HG02763 (cell line): ENCODE measurements at regions not wholly inside any gene's neighbourhood (a gene's known extent, or its start where the extent isn't known, plus 50 kb on each side); places are given as distances from the start of the nearest gene placed in this dataset.
"Not testable (repeated sequence)": the region's sequence is repeated elsewhere in the genome, so short reads cannot be mapped to it uniquely, and the experiment has no call there.

Experiments
- ATAC-seq: cut with Tn5 transposase; IDR thresholded peaks from one replicate; pipeline ENCODE4 v1.9.1; 2021; ENCODE audit warnings: mild to moderate bottlenecking, moderate library complexity; ENCODE audit not compliant: unreplicated experiment

- ATAC-seq, result no peak
Measured at GRCh38 chr3:35413483-35413882, 225.8 kb upstream of the ARPP21 start.

GRCh38 chr3:35417080-35417479 lies 222.2 kb upstream of the ARPP21 start:
- ATAC-seq, result no peak

- ATAC-seq, result no peak
Measured at GRCh38 chr3:35422101-35422500, 217.2 kb upstream of the ARPP21 start.

GRCh38 chr3:35422836-35423601 lies 216.3 kb upstream of the ARPP21 start:
- ATAC-seq, result no peak

GRCh38 chr3:35426366-35426958 lies 212.9 kb upstream of the ARPP21 start:
- no peak for ATAC-seq

- ATAC-seq, result no peak
Measured at GRCh38 chr3:35437381-35437780, 201.9 kb upstream of the ARPP21 start.

- no peak for ATAC-seq
Measured at GRCh38 chr3:35438101-35438500, 201.2 kb upstream of the ARPP21 start.

- no peak for ATAC-seq
Measured at GRCh38 chr3:35439663-35440062, 199.7 kb upstream of the ARPP21 start.

GRCh38 chr3:35440826-35441225 lies 198.5 kb upstream of the ARPP21 start:
- no peak for ATAC-seq

GRCh38 chr3:35446896-35447295 lies 192.4 kb upstream of the ARPP21 start:
- no peak for ATAC-seq

- ATAC-seq, result no peak
Measured at GRCh38 chr3:35448121-35448520, 191.2 kb upstream of the ARPP21 start.

GRCh38 chr3:35448681-35449080 lies 190.6 kb upstream of the ARPP21 start:
- no peak for ATAC-seq

GRCh38 chr3:35454819-35455218 lies 184.5 kb upstream of the ARPP21 start:
- ATAC-seq, result not testable (repeated sequence)

GRCh38 chr3:35473956-35474355 lies 165.4 kb upstream of the ARPP21 start:
- no peak for ATAC-seq

- not testable (repeated sequence) for ATAC-seq
Measured at GRCh38 chr3:35482566-35482965, 156.8 kb upstream of the ARPP21 start.

GRCh38 chr3:35483131-35483530 lies 156.2 kb upstream of the ARPP21 start:
- ATAC-seq, result no peak

- no peak for ATAC-seq
Measured at GRCh38 chr3:35484929-35485530, 154.3 kb upstream of the ARPP21 start.

GRCh38 chr3:35486295-35486694 lies 153.0 kb upstream of the ARPP21 start:
- ATAC-seq, result no peak

- ATAC-seq, result no peak
Measured at GRCh38 chr3:35487376-35487775, 151.9 kb upstream of the ARPP21 start.

- ATAC-seq, result no peak
Measured at GRCh38 chr3:35488526-35488925, 150.8 kb upstream of the ARPP21 start.

GRCh38 chr3:35492841-35493240 lies 146.5 kb upstream of the ARPP21 start:
- ATAC-seq, result no peak

- ATAC-seq, result no peak
Measured at GRCh38 chr3:35498506-35499210, 140.7 kb upstream of the ARPP21 start.
